LoVo (cell line): ENCODE measurements at regions not wholly inside any gene's neighbourhood (a gene's known extent, or its start where the extent isn't known, plus 50 kb on each side); places are given as distances from the start of the nearest gene placed in this dataset.
A peak's percentile ranks its signal among the peaks of the same experiment; 100 is the strongest.

ENCODE experiments used
- DNase-seq: peaks from one replicate; pipeline ENCODE4 v3.0.0-alpha.2; 2016; ENCODE audit warnings: low spot score

DNA sequence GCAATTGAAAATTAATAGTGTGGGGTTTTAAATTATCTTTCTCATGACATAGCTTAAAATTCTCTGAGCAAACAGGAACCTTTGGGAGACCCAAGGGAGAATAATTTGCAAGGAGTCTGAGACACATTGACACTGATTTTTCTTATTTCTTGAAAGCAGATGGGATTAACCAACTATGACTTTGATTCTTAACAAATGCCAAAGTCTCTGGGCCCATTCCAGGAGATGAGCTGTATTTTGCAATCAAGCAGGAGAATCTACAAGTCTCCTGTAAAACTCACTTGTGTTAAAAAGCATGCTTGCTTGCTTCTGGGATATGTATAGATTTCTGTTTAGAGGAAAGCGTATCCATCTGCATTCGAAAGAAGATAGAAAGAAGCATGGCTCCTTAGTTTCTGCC lies 71.3 kb upstream of the STT3B start:
- DNase-seq = no peak

DNA sequence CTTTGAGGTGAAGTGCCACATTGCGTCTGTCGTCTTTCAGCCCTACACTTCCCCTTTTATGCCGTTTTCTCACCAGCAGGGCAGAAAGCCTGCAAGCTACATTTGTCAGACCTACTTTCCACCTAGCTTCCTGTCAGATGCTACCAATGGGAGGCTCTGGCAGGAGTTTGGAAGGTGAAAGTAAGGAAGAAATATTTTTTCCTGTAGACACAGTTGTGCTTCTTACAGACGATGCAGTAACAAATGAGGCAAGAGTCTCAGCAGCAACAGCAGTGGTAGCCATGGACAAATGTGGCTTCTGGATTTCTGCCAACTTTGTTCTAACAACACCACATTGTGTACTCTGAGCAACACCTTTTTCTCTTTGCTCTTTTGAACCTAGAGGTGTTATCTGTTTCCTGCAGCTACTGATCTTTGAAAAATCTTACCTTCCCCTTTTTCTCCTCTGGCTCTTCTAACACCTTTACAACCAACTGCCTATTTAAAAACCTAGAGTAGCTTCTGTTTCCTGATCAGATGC lies 70.6 kb upstream of the STT3B start:
- DNase-seq = peak; percentile 42

DNA sequence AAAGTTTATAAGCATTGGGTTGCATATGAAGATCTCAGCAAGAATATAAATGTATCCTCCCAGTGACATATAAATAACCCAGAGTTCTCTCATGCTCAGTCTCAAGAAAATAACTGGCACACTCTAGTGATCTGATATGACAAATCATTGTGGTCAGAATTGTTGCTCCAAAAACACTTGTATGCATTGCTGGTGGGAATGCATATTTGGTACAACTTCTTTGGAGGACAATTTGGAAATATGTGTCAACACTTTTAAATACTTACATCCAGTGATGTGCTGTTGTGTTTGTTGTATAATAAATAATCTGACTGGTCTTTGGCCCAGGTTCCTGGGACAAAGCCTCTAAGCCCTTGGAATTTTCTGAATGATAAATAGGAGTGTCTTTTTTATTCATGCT lies 66.7 kb upstream of the STT3B start:
- no peak for DNase-seq

DNA sequence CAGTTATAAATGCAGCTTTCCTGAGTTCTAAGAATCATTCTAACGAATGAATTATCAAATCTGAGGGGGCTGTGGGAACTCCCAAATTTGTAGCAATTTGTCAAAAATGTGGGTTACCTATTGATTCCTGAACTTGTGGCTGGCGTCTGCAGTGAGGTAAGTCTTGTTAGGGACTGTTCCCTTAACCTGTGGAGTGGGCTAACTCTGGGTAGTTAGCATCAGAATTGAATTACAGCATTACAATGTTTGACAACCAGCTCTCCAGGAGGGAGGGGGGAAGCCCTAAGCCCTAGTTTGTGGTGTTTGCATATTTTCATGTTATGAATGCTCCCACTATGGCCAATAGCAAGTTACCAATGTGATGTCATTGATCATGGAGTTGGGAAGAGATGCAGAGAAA lies 65.9 kb upstream of the STT3B start:
- DNase-seq = no peak

DNA sequence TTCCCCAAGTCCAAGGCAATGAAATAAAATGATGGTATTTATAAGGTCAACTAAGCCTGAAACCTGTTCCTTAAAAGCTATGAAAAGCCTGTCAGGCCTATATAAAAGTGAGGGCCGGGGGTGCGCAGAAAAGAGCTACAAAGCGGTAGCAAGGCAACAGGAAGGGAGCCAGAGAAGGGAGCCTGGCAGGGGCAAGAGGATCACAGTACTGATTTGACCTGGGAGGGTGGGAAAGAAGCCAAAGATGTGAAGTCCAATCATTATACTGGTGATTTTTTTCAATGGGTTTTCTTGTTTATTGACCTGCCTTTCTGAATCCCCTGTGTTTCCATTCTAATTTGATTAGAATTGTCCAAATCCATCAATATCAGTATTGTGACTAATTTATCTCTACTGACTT lies 64.3 kb upstream of the STT3B start:
- DNase-seq = no peak

DNA sequence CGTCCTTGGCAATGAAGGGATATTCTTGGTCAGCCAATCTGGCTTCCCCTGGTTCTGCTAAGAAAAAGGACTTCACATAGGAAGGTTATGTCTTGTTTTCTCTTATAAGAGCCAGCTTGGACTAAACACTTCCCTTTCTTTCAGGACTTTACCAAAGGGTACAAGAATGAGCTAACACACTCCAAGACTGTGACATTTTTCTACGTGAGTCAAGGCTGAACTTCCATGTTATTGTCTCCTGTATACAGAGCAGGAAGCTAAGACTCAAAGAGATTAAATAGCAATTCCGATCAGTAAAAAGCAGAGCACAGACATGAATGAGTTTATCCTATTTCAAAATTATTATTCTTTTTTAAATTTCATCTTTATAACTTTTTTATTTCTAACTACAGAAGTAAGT lies 63.3 kb upstream of the STT3B start:
- DNase-seq = no peak

DNA sequence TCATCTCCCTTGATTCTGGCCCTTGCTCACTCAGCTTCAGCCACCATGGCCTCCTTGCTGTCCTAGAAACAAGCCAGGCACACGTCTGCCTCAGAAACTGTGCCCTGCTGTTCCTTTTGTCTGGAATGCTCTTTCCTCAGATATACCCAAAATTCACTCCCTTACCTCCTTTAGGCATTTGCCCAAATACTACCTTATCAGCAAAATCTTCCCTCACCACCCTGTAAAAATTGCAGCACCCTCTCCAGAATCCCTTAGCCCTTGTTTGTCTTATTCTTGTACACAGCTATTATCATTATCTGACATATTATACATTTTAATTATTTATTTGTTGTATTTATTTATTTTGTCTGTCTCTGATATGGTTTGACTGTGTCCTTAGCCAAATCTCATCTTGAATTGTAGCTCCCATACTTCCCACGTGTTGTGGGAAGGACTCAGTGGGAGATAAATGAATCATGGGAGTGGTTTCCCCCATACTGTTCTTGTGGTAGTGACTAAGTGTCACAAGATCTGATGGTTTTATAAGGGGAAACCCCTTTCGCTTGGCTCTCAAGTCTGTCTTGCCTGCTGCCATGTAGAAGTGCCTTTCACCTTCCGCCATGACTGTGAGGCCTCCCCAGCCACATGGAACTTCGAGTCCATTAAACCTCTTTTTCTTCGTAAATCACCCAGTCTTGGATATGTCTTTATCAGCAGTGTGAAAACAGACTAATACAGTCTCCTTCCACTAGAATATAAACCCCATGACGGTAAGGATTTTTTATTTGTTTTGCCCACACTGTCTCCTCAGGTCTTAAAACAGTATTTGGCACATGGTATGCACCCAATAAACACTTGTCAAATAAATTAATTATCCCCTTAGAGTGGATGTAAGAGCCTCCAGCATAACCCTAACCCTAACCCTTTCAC lies 60.0 kb upstream of the STT3B start:
- DNase-seq = no peak

DNA sequence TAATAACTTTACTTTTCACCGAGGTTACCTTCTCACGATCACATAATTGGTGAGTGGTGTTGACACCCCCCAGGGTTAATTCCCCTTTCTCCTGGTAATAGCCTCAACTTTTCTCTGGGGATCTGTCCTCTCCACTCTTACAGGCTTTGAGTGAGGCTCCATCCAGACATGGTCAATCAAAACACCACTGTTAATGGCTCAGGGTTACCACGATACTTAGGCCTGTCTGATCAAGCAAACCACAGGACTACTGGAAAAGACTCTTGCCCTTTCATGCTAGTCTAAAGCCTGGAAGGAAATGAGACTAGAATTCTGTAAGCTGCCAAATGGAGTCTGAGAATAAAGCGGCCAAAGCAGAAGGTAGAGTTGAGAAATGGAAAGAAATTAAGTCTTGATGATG lies 56.5 kb upstream of the STT3B start:
- no peak for DNase-seq

DNA sequence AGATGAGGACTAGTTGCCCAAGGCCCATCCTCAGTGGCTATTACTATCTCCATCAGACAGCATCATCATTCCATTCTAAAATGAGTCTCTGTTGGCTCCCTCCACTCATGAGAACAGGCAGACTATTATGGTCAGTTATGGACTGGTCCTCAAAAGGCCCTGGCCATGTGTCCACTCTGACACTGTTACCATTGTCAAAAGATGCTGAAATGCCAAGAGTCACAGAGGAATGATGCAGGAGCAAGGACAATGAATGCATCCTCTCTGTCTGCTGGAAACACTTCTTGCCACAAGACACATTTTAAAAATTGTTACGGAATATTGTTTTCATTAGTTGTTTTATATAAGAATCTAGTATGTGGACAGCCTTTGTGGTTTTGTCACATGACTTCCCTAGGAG lies 53.3 kb upstream of the STT3B start:
- no peak for DNase-seq

DNA sequence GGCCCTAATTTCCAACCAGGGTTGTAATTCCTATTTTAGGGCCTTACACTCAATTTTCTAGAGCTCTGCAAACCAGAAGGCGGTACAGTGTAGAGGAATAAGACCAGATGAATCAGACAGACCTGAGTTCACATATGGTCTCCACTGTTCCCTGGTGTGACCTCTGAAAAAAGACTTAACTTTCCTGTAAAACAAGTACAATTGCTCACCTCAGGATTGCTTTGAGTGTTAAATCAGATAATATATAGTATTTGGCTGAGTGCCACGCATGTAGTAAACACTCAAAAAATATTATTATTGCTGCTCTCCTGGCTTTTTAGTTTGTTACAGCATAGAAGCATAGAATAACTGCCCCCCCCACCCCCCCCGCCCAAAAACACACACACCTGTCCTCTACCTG lies 51.0 kb upstream of the STT3B start:
- no peak for DNase-seq

DNA sequence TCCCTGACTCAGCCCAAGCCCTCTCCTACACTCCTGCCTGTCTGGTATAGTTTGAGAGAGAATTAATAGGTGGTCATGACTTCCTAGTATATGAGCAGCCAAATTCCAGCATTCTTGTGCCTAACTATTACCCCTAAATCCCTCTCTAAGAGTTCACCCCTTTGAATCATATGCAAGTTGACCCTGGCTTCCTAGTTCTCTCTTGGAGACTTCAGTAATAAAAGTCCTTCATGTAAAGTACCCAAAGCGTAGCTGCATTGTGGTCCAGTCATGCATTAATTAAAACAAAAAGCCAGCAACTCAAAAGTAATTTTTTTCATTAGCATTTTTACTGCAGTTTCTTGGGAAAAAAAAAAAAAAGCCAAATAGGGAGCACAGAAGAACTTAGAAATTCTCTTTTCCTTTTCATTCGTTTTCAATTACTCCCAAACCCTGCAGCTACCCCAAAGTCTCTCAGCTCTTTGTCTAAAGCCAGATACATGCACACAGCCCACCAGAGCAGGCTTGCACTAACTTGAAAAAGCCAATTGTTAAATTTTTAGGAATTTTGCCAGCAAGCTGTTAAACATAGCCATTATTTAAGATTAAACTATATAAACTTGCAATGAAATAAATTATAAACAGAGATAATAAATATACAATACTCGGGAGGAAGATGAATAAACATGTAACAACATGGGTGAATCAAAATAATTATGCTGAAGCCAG lies 50.1 kb upstream of the STT3B start:
- DNase-seq = no peak
